RWPE2 (cell line): ENCODE measurements at regions not wholly inside any gene's neighbourhood (a gene's known extent, or its start where the extent isn't known, plus 50 kb on each side); places are given as distances from the start of the nearest gene placed in this dataset.
"Not testable (repeated sequence)": the region's sequence is repeated elsewhere in the genome, so short reads cannot be mapped to it uniquely, and the experiment has no call there.

Experiments
- ATAC-seq: fragments of 200-7000 bp; cut with Tn5 transposase; 3 replicates; pipeline ENCODE4 v1.9.1; 2021; ENCODE audit warnings: low read depth
- DNase-seq: peaks from one replicate; pipeline ENCODE4 v3.0.0-alpha.2; 2020; ENCODE audit warnings: low spot score
- H3K27ac ChIP-seq: fragments of 450-650 bp; 2 replicates; pipeline ENCODE4 v1.5.1; 2017; ENCODE audit warnings: mild to moderate bottlenecking; ENCODE audit not compliant: poor library complexity, severe bottlenecking
- H3K27me3 ChIP-seq: fragments of 250-450 bp; sonication (Bioruptor Pico); 2 replicates; pipeline ENCODE4 v1.5.1; 2021; ENCODE audit warnings: mild to moderate bottlenecking, moderate library complexity; ENCODE audit not compliant: insufficient read depth, poor library complexity, severe bottlenecking
- H3K36me3 ChIP-seq: fragments of 250-450 bp; sonication (Bioruptor Pico); 2 replicates; pipeline ENCODE4 v1.5.1; 2020; ENCODE audit warnings: low read depth, mild to moderate bottlenecking, moderate library complexity
- H3K4me1 ChIP-seq: fragments of 250-450 bp; sonication (Bioruptor Pico); 2 replicates; pipeline ENCODE4 v1.5.1; 2021; ENCODE audit warnings: mild to moderate bottlenecking, moderate library complexity; ENCODE audit not compliant: insufficient read depth, poor library complexity, severe bottlenecking
- H3K4me3 ChIP-seq: fragments of 250-450 bp; sonication (Bioruptor Pico); 2 replicates; pipeline ENCODE4 v1.5.1; 2021; ENCODE audit warnings: mild to moderate bottlenecking, moderate library complexity; ENCODE audit not compliant: severe bottlenecking
- H3K9me3 ChIP-seq: fragments of 250-450 bp; sonication (Bioruptor Pico); 2 replicates; pipeline ENCODE4 v1.5.1; 2021; ENCODE audit warnings: mild to moderate bottlenecking, moderate library complexity; ENCODE audit not compliant: severe bottlenecking
- TF ChIP-seq, protein P1 (sequence below): fragments of 450-650 bp; IDR thresholded peaks from one replicate; pipeline ENCODE4 v1.5.1; 2017; ENCODE audit warnings: mild to moderate bottlenecking, moderate library complexity; ENCODE audit not compliant: poor library complexity, severe bottlenecking

DNA sequence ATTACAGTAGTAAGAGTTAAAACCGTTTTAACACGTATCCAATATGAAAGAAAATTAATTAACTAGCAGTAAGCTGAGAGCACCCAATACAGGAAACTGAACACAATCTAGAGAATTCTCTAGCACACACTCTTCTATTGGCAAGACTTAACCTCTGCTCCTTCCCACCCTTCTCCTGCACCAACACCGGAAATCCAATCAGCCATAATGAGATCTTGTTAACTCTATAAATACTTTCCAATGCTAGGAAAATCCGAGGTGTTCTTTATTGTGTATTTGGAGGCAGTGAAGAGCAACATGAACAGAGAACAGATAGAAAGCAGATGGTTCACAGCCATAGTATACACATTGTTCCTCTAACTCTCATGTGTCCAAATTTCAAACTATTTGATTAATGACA, 591.7 kb downstream of the CETN3 start:
- H3K4me1 ChIP-seq: no peaks in the 10 kb centered on the region
- no peak for ATAC-seq
- TF ChIP-seq, protein P1, sequence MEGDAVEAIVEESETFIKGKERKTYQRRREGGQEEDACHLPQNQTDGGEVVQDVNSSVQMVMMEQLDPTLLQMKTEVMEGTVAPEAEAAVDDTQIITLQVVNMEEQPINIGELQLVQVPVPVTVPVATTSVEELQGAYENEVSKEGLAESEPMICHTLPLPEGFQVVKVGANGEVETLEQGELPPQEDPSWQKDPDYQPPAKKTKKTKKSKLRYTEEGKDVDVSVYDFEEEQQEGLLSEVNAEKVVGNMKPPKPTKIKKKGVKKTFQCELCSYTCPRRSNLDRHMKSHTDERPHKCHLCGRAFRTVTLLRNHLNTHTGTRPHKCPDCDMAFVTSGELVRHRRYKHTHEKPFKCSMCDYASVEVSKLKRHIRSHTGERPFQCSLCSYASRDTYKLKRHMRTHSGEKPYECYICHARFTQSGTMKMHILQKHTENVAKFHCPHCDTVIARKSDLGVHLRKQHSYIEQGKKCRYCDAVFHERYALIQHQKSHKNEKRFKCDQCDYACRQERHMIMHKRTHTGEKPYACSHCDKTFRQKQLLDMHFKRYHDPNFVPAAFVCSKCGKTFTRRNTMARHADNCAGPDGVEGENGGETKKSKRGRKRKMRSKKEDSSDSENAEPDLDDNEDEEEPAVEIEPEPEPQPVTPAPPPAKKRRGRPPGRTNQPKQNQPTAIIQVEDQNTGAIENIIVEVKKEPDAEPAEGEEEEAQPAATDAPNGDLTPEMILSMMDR: no peak

DNA sequence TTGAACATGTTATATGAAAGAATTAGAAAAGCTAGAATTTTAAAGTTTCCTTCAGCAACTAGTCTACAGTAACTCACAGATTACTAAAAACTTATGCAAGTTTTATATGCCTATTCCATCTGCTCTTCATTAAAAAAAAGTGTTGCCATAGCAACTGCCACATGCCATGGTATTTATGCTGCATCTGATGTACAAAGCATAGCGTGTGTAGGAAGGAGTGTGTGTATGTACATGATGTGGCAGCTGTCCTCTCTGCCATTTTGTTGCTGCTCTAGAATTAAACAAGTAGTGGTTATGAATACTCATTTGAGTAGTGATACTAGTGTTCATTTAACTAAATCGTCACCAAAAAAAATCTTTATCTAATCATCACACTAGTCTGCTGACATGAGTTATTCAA, 593.5 kb downstream of the CETN3 start:
- H3K27ac ChIP-seq: no peak overlapping the region
- DNase-seq: no peak
- no peaks in the 10 kb centered on the region for H3K9me3 ChIP-seq
- no peaks in the 10 kb centered on the region for H3K36me3 ChIP-seq
- ATAC-seq: no peak
- H3K4me1 ChIP-seq: no peaks in the 10 kb centered on the region
- TF ChIP-seq, protein P1: no peak
- H3K27me3 ChIP-seq: peaks cover 4% of the 10 kb centered on the region
- no peak overlapping the region for H3K4me3 ChIP-seq

More for the DNA sequence above, 591.7 kb downstream of the CETN3 start:
- no peak overlapping the region for H3K27ac ChIP-seq
- H3K27me3 ChIP-seq: peaks cover 4% of the 10 kb centered on the region
- DNase-seq: no peak
- H3K36me3 ChIP-seq: no peaks in the 10 kb centered on the region
- H3K9me3 ChIP-seq: no peaks in the 10 kb centered on the region
- H3K4me3 ChIP-seq: no peak overlapping the region

DNA sequence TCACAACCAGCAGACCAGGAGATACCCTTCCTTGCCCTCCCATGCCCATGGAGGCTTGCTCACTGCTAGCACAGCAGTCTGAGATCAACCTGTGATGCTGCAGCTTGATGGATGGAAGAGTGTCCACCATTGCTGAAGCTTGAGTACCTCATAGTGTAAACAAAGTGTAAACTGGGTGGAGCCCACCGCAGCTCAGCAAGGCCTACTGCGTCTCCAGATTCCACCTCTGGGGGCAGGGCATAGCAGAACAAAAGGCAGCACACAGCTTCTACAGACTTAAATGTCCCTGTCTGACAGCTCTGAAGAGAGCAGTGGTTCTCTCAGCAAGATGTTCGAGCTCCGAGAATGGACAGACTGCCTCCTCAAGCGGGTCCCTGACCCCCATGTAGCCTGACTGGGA, 608.8 kb downstream of the CETN3 start:
- not testable (repeated sequence) for H3K9me3 ChIP-seq, H3K36me3 ChIP-seq, DNase-seq, H3K4me3 ChIP-seq, ATAC-seq, H3K4me1 ChIP-seq, H3K27me3 ChIP-seq, H3K27ac ChIP-seq

DNA sequence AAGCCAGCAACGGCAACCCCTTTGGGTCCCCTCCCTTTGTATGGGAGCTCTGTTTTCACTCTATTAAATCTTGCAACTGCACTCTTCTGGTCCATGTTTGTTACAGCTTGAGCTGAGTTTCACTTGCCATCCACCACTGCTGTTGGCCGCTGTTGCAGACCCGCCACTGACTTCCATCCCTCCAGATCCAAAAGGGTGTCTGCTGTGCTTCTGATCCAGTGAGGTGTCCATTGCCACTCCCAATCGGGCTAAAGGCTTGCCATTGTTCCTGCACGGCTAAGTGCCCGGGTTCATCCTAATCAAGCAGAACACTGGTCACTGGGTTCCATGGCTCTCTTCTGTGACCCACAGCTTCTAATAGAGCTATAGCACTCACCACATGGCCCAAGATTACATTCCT, 615.1 kb downstream of the CETN3 start:
- not testable (repeated sequence) for H3K27me3 ChIP-seq, H3K9me3 ChIP-seq, ATAC-seq, H3K27ac ChIP-seq, DNase-seq, H3K4me3 ChIP-seq, H3K4me1 ChIP-seq, H3K36me3 ChIP-seq

DNA sequence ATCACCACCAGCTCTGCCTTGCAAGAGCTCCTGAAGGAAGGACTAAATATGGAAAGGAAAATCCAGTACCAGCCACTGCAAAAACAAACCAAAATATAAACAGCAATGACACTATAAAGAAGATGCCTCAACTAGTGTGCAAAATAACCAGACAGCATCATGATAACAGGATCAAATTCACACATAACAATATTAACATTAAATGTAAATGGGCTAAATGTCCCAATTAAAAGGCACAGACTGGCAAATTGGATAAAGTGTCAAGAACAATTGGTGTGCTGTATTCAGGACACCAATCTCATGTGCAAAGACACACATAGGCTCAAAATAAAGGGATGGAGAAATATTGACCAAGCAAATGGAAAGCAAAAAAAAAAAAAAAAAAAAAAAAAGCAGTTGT, 629.8 kb downstream of the CETN3 start:
- not testable (repeated sequence) for ATAC-seq

DNA sequence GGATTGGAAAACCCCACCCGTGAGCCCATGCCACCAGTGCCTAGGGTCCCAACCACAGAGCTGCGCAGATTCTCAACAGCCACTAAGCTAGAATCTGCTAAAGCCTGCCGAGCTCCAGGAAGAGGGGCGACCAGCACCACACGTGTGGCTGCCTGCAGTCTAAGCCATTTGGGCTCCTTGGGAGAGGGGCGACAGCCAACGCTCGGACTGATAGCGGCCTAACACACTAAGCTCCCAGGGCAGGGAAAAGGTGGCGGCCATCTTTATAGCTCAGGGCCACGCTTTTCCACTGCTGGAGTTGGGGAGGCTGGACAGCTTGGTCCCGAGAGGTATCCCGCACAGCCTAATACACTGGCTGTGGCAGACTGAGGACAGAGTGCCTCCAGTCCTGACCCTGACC, 631.8 kb downstream of the CETN3 start:
- Histone ChIP-seq H3K9me3 (no peaks in the 10 kb centered on the region), H3K27me3 (no peaks in the 10 kb centered on the region), H3K36me3 (no peaks in the 10 kb centered on the region), H3K4me3 (no peak overlapping the region), H3K4me1 (no peaks in the 10 kb centered on the region), H3K27ac (no peak overlapping the region)
- no peak for ATAC-seq
- TF ChIP-seq, protein P1: no peak
- DNase-seq: no peak

More for the DNA sequence above, 629.8 kb downstream of the CETN3 start:
- not testable (repeated sequence) for DNase-seq, H3K27ac ChIP-seq, H3K9me3 ChIP-seq, H3K36me3 ChIP-seq, H3K4me3 ChIP-seq, H3K27me3 ChIP-seq, H3K4me1 ChIP-seq
